ENCODE measurements at regions not wholly inside any gene's neighbourhood (a gene's known extent, or its start where the extent isn't known, plus 50 kb on each side); places are given as distances from the start of the nearest gene placed in this dataset.

- H4K20me1 ChIP-seq (ENCODE audit: control insufficient read depth, extremely low read depth, insufficient read depth, low read length), result no peaks in the 10 kb centered on the region
- TF ChIP-seq EZH2 (IDR thresholded peaks at IDR 0.05; ENCODE audit: low read length, missing control alignments) (no peak), CTCF (conservative IDR thresholded peaks at IDR 0.05 in 1 of 2, IDR thresholded peaks at IDR 0.05 in 1 of 2; ENCODE audit: low read depth in 1 of 2, low read length in 2 of 2) (no peak)
- DNase-seq (ENCODE audit: low read depth in 2 of 2), result no peak
- no peaks in the 10 kb centered on the region for H3K4me1 ChIP-seq (ENCODE audit: control insufficient read depth, extremely low read depth, insufficient read depth, low read length)
- H3K4me2 ChIP-seq (ENCODE audit: extremely low read depth, insufficient read depth, low read length), result no peak overlapping the region
- H3K4me3 ChIP-seq (replicated peaks in 1 of 4; ENCODE audit: control extremely low read depth in 1 of 4, insufficient read depth in 1 of 4, low read depth in 3 of 4, low read length in 4 of 4), result no peak overlapping the region
- no peak overlapping the region for H2AFZ ChIP-seq (ENCODE audit: low read length)
- no peaks in the 10 kb centered on the region for H3K36me3 ChIP-seq (ENCODE audit: control insufficient read depth, insufficient read depth, low read length)
- H3K79me2 ChIP-seq (ENCODE audit: control insufficient read depth, insufficient read depth, low read length), result no peaks in the 10 kb centered on the region
- no peak overlapping the region for H3K9ac ChIP-seq (ENCODE audit: insufficient read depth, low read length)
- no peak overlapping the region for H3K27ac ChIP-seq (ENCODE audit: insufficient read depth, low read length)
- H3K27me3 ChIP-seq (ENCODE audit: control insufficient read depth, insufficient read depth, low read length), result no peaks in the 10 kb centered on the region
- no peaks in the 10 kb centered on the region for H3K9me3 ChIP-seq (ENCODE audit: control insufficient read depth, insufficient read depth, low read depth, low read length)
These were observed 855.8 kb downstream of the FSCB start for GRCh38 chr14:43651185-43651787.

- H4K20me1 ChIP-seq (ENCODE audit: control insufficient read depth, extremely low read depth, insufficient read depth, low read length), result no peaks in the 10 kb centered on the region
- H3K9ac ChIP-seq (ENCODE audit: insufficient read depth, low read length), result no peak overlapping the region
- no peak for TF ChIP-seq CTCF (conservative IDR thresholded peaks at IDR 0.05 in 1 of 2, IDR thresholded peaks at IDR 0.05 in 1 of 2; ENCODE audit: low read depth in 1 of 2, low read length in 2 of 2)
- no peak for TF ChIP-seq EZH2 (IDR thresholded peaks at IDR 0.05; ENCODE audit: low read length, missing control alignments)
- H3K9me3 ChIP-seq (ENCODE audit: control insufficient read depth, insufficient read depth, low read depth, low read length), result no peaks in the 10 kb centered on the region
- no peak for DNase-seq (ENCODE audit: low read depth in 2 of 2)
- H3K36me3 ChIP-seq (ENCODE audit: control insufficient read depth, insufficient read depth, low read length), result no peaks in the 10 kb centered on the region
- no peak overlapping the region for H3K4me2 ChIP-seq (ENCODE audit: extremely low read depth, insufficient read depth, low read length)
- H3K79me2 ChIP-seq (ENCODE audit: control insufficient read depth, insufficient read depth, low read length), result no peaks in the 10 kb centered on the region
- H2AFZ ChIP-seq (ENCODE audit: low read length), result no peak overlapping the region
- no peak overlapping the region for H3K4me3 ChIP-seq (replicated peaks in 1 of 4; ENCODE audit: control extremely low read depth in 1 of 4, insufficient read depth in 1 of 4, low read depth in 3 of 4, low read length in 4 of 4)
- H3K27ac ChIP-seq (ENCODE audit: insufficient read depth, low read length), result no peak overlapping the region
- no peaks in the 10 kb centered on the region for H3K4me1 ChIP-seq (ENCODE audit: control insufficient read depth, extremely low read depth, insufficient read depth, low read length)
- no peaks in the 10 kb centered on the region for H3K27me3 ChIP-seq (ENCODE audit: control insufficient read depth, insufficient read depth, low read length)
These were observed 857.6 kb downstream of the FSCB start for GRCh38 chr14:43649508-43649907.

- H3K36me3 ChIP-seq (ENCODE audit: control insufficient read depth, insufficient read depth, low read length), result no peaks in the 10 kb centered on the region
- H3K9me3 ChIP-seq (ENCODE audit: control insufficient read depth, insufficient read depth, low read depth, low read length), result no peaks in the 10 kb centered on the region
- no peak for TF ChIP-seq CTCF (conservative IDR thresholded peaks at IDR 0.05 in 1 of 2, IDR thresholded peaks at IDR 0.05 in 1 of 2; ENCODE audit: low read depth in 1 of 2, low read length in 2 of 2)
- TF ChIP-seq EZH2 (IDR thresholded peaks at IDR 0.05; ENCODE audit: low read length, missing control alignments), result no peak
- H3K27me3 ChIP-seq (ENCODE audit: control insufficient read depth, insufficient read depth, low read length), result no peaks in the 10 kb centered on the region
- no peak for DNase-seq (ENCODE audit: low read depth in 2 of 2)
- no peaks in the 10 kb centered on the region for H3K79me2 ChIP-seq (ENCODE audit: control insufficient read depth, insufficient read depth, low read length)
- no peak overlapping the region for H3K4me2 ChIP-seq (ENCODE audit: extremely low read depth, insufficient read depth, low read length)
- H3K4me3 ChIP-seq (replicated peaks in 1 of 4; ENCODE audit: control extremely low read depth in 1 of 4, insufficient read depth in 1 of 4, low read depth in 3 of 4, low read length in 4 of 4), result no peak overlapping the region
- H3K27ac ChIP-seq (ENCODE audit: insufficient read depth, low read length), result no peak overlapping the region
- no peak overlapping the region for H3K9ac ChIP-seq (ENCODE audit: insufficient read depth, low read length)
- no peaks in the 10 kb centered on the region for H3K4me1 ChIP-seq (ENCODE audit: control insufficient read depth, extremely low read depth, insufficient read depth, low read length)
- H2AFZ ChIP-seq (ENCODE audit: low read length), result no peak overlapping the region
- H4K20me1 ChIP-seq (ENCODE audit: control insufficient read depth, extremely low read depth, insufficient read depth, low read length), result no peaks in the 10 kb centered on the region
These were observed 859.8 kb downstream of the FSCB start for GRCh38 chr14:43647302-43647701.
